ENCODE measurements at regions not wholly inside any gene's neighbourhood (a gene's known extent, or its start where the extent isn't known, plus 50 kb on each side); places are given as distances from the start of the nearest gene placed in this dataset.

DNA sequence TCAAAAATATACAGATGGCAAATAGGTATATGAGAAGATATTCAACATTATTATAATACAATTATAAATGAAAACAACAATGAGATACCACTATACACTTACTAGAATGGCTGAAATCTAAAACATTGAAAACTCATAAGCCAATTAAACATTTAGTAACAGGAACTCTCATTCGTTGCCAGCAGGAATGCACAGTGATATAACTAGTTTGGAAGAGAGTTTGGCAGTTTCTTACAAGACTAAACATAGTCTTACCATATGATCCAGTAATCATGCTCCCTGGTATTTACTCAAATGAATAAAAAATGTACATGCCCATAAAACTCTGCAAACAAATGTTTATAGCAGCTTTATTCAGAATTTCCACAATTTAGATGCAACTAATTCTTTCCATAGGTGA is 476.2 kb upstream of the COBL start:
- Histone ChIP-seq H3K4me3 (ENCODE audit: extremely low read depth in 1 of 4, insufficient read depth in 2 of 4, low read depth in 3 of 4, low read length in 4 of 4) (no peak overlapping the region), H3K27me3 (replicated peaks in 1 of 4; ENCODE audit: control insufficient read depth in 3 of 4, extremely low read depth in 1 of 4, insufficient read depth in 3 of 4, low read length in 3 of 4) (no peaks in the 10 kb centered on the region), H3K79me1 (ENCODE audit: low read depth, low read length) (no peaks in the 10 kb centered on the region), H3K9me3 (ENCODE audit: insufficient read depth in 2 of 2, low read depth in 1 of 2, low read length in 1 of 2) (no peaks in the 10 kb centered on the region), H2BK15ac (ENCODE audit: low read length) (no peak overlapping the region), H3K27ac (ENCODE audit: low read depth, low read length) (no peak overlapping the region), H2AFZ (ENCODE audit: low read length) (no peak overlapping the region), H3K56ac (replicated peaks; ENCODE audit: insufficient read length, low read depth, low read length) (no peak overlapping the region), H3K9ac (replicated peaks in 1 of 4; ENCODE audit: extremely low read depth in 1 of 4, low read depth in 3 of 4, low read length in 3 of 4) (no peak overlapping the region), H3K36me3 (ENCODE audit: control insufficient read depth in 2 of 4, insufficient read depth in 4 of 4, low read length in 3 of 4) (no peaks in the 10 kb centered on the region), H2BK5ac (ENCODE audit: low read depth, low read length) (no peak overlapping the region), H3K23me2 (ENCODE audit: low read depth, low read length) (no peaks in the 10 kb centered on the region), H4K5ac (ENCODE audit: insufficient read length, low read depth, low read length) (no peak overlapping the region), H3K4me2 (ENCODE audit: insufficient read depth in 1 of 2, low read depth in 2 of 2, low read length in 2 of 2) (no peak overlapping the region), H2AK5ac (ENCODE audit: low read depth, low read length) (no peak overlapping the region), H4K91ac (replicated peaks; ENCODE audit: insufficient read length, low read length) (no peak overlapping the region), H2BK120ac (replicated peaks; ENCODE audit: low read depth, low read length) (no peak overlapping the region), H3K4ac (replicated peaks; ENCODE audit: insufficient read length, low read depth, low read length) (no peak overlapping the region), H3K14ac (ENCODE audit: insufficient read length) (no peak overlapping the region), H2BK20ac (ENCODE audit: low read length) (no peak overlapping the region), H3K23ac (ENCODE audit: insufficient read length) (no peak overlapping the region), H3K79me2 (ENCODE audit: control insufficient read depth in 1 of 2, insufficient read depth in 2 of 2, low read length in 2 of 2) (no peaks in the 10 kb centered on the region), H2BK12ac (ENCODE audit: low read depth, low read length) (no peak overlapping the region), H3K18ac (ENCODE audit: extremely low read depth, low read length) (no peak overlapping the region), H4K8ac (ENCODE audit: extremely low read depth, insufficient read depth, low read length) (no peak overlapping the region), H4K20me1 (replicated peaks in 1 of 2; ENCODE audit: control insufficient read depth in 1 of 2, insufficient read depth in 2 of 2, low read length in 2 of 2) (no peaks in the 10 kb centered on the region), H3K4me1 (replicated peaks in 1 of 4; ENCODE audit: control insufficient read depth in 3 of 4, insufficient read depth in 4 of 4, low read length in 3 of 4) (peaks cover 0 to 7% (median 3%) of the 10 kb centered on the region in 4 experiments; a peak in 3 of 7 replicates)
- POLR2A ChIA-PET (ENCODE audit: partially characterized antibody), result no interaction called here
- WGBS, 2 experiments (ENCODE audit: extremely low coverage in 1 of 2, insufficient coverage in 1 of 2, insufficient read length in 1 of 2, insufficient replicate concordance in 2 of 2, low coverage in 1 of 2, low lambda C conversion rate in 2 of 2, missing lambda C conversion rate in 1 of 2), result 85% methylated on average over 1 of the region's 1 CpG; no CpG with 5 or more reads in 1 of the 2 experiments
- FAIRE-seq (no peak), DNase-seq (ENCODE audit: low read depth in 1 of 2, low spot score in 2 of 2) (no peak)
- CTCF ChIA-PET (ENCODE audit: partially characterized antibody), result no interaction called here
- TF ChIP-seq EZH2 (IDR thresholded peaks at IDR 0.05; ENCODE audit: low read depth, low read length, severe bottlenecking), result no peak
- TF ChIP-seq RBBP5 (IDR thresholded peaks at IDR 0.05; ENCODE audit: borderline replicate concordance, low read depth, low read length), result no peak
- no peak for TF ChIP-seq SAP30 (IDR thresholded peaks at IDR 0.05; ENCODE audit: insufficient read depth, insufficient replicate concordance, low read length)
- TF ChIP-seq EP300 (IDR thresholded peaks at IDR 0.05; ENCODE audit: borderline replicate concordance in 1 of 2, low read depth in 2 of 2, low read length in 2 of 2), result no peak
- no peak for TF ChIP-seq GTF2F1 (IDR thresholded peaks at IDR 0.05; ENCODE audit: borderline replicate concordance, low read depth, low read length)
- no peak for TF ChIP-seq SP4 (IDR thresholded peaks at IDR 0.05; ENCODE audit: low read length)
- TF ChIP-seq POLR2A (IDR thresholded peaks at IDR 0.05; ENCODE audit: control extremely low read depth in 1 of 2, low read depth in 2 of 2, low read length in 2 of 2), result no peak
- no peak for TF ChIP-seq SP1 (IDR thresholded peaks at IDR 0.05; ENCODE audit: low read depth, low read length)
- no peak for TF ChIP-seq POU5F1 (IDR thresholded peaks at IDR 0.05; ENCODE audit: low read depth, low read length)
- no peak for TF ChIP-seq KDM5A (IDR thresholded peaks at IDR 0.05; ENCODE audit: low read length)
- TF ChIP-seq CEBPB (IDR thresholded peaks at IDR 0.05; ENCODE audit: low read depth, low read length), result no peak
- TF ChIP-seq, protein P1, sequence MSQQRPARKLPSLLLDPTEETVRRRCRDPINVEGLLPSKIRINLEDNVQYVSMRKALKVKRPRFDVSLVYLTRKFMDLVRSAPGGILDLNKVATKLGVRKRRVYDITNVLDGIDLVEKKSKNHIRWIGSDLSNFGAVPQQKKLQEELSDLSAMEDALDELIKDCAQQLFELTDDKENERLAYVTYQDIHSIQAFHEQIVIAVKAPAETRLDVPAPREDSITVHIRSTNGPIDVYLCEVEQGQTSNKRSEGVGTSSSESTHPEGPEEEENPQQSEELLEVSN (IDR thresholded peaks at IDR 0.05), result no peak
- TF ChIP-seq RNF2 (IDR thresholded peaks at IDR 0.05; ENCODE audit: borderline replicate concordance, low read depth, low read length, missing control alignments, poor library complexity, severe bottlenecking), result no peak
- no peak for TF ChIP-seq RFX5 (IDR thresholded peaks at IDR 0.05; ENCODE audit: borderline replicate concordance, low read depth, low read length)
- TF ChIP-seq NRF1 (IDR thresholded peaks at IDR 0.05; ENCODE audit: low read depth, low read length), result no peak

All from H1 (cell line).